Endothelial cell of umbilical vein (primary cell): ENCODE measurements at regions not wholly inside any gene's neighbourhood (a gene's known extent, or its start where the extent isn't known, plus 50 kb on each side); places are given as distances from the start of the nearest gene placed in this dataset.

ENCODE experiments used
- BruUV-seq: library from RNA; stranded (reverse); fragments of 400-500 nt; replicated peaks from 2 replicates; lab custom pipeline; 2021; lab: Mats Ljungman, UMichigan
- CTCF ChIA-PET: fragments of 300-600, 350-600 bp; sonication (Branson Sonifier 250); formaldehyde crosslinking; loops from one replicate; lab custom pipeline; 2021; ENCODE audit warnings: antibody characterized with exemption, inconsistent platforms; lab: Charles Lee
- POLR2A ChIA-PET: fragments of 300-600, 350-600 bp; sonication (Branson Sonifier 250); formaldehyde crosslinking; loops from one replicate; lab custom pipeline; 2021; ENCODE audit warnings: antibody characterized with exemption, inconsistent platforms; lab: Charles Lee
- DNase-seq: peaks from one replicate; pipeline ENCODE4 v3.0.0-alpha.2; 2011; ENCODE audit warnings: low read depth, low spot score
- FAIRE-seq: peaks from 2 replicates; lab custom pipeline; 2011; peaks lifted over from hg19 to GRCh38; lab: Jason Lieb, UNC
- H2AFZ ChIP-seq: 2 replicates; pipeline ENCODE4 v1.6.0; 2012; ENCODE audit warnings: low read depth, low read length, control low read depth, inconsistent platforms
- H3K27ac ChIP-seq: 2 replicates; pipeline ENCODE4 v1.5.1; 2011; ENCODE audit warnings: low read depth, mild to moderate bottlenecking, control low read depth, low read length, moderate library complexity; ENCODE audit not compliant: insufficient read depth
- H3K27me3 ChIP-seq, 2 experiments: 2 replicates each; pipeline versions ENCODE4 v1.6.0 to v1.6.1; 2011; ENCODE audit warnings: low read length in 2 of 2, mixed read lengths in 1 of 2; ENCODE audit not compliant: control insufficient read depth in 2 of 2, insufficient read depth in 2 of 2
- H3K36me3 ChIP-seq, 2 experiments: 2 replicates in 1 of 2; 3 replicates in 1 of 2; pipeline ENCODE4 v1.5.1; 2011; ENCODE audit warnings: low read length in 2 of 2, mild to moderate bottlenecking in 1 of 2, moderate library complexity in 1 of 2; ENCODE audit not compliant: control insufficient read depth in 2 of 2, insufficient read depth in 2 of 2; ENCODE audit errors: extremely low read depth in 1 of 2
- H3K4me1 ChIP-seq: 3 replicates; pipeline ENCODE4 v1.5.1; 2011; ENCODE audit warnings: mild to moderate bottlenecking, low read length; ENCODE audit not compliant: control insufficient read depth, insufficient read depth; ENCODE audit errors: extremely low read depth
- H3K4me2 ChIP-seq: 2 replicates; pipeline ENCODE4 v1.6.1; 2011; ENCODE audit warnings: low read length, control low read depth, mixed read lengths; ENCODE audit not compliant: insufficient read depth
- H3K4me3 ChIP-seq, 3 experiments: fragments of 200-600 bp in 1 of 3; sonication (generic), shearing (Covaris generic) in 1 of 3; replicated peaks in 1 of 3; 2 replicates each; pipeline ENCODE4 v1.5.1; 2011 to 2016; ENCODE audit warnings: control low read depth in 3 of 3, low read length in 3 of 3, mild to moderate bottlenecking in 2 of 3, inconsistent platforms in 1 of 3, low read depth in 1 of 3, moderate library complexity in 1 of 3; ENCODE audit not compliant: insufficient read depth in 1 of 3
- H3K79me2 ChIP-seq: 2 replicates; pipeline ENCODE4 v1.6.0; 2012; ENCODE audit warnings: low read length, inconsistent platforms; ENCODE audit not compliant: control insufficient read depth, insufficient read depth
- H3K9ac ChIP-seq: replicated peaks from 2 replicates; pipeline ENCODE3; 2011; ENCODE audit warnings: low read length, control low read depth; ENCODE audit not compliant: insufficient read depth; ENCODE audit errors: extremely low read depth
- H3K9me1 ChIP-seq: replicated peaks from 3 replicates; pipeline ENCODE4 v1.6.0; 2011; ENCODE audit warnings: mild to moderate bottlenecking, low read length; ENCODE audit not compliant: control insufficient read depth, insufficient read depth; ENCODE audit errors: extremely low read depth
- H3K9me3 ChIP-seq: replicated peaks from 2 replicates; pipeline ENCODE4 v1.5.1; 2012; ENCODE audit warnings: low read length, inconsistent platforms; ENCODE audit not compliant: control insufficient read depth, insufficient read depth
- H4K20me1 ChIP-seq: replicated peaks from 2 replicates; pipeline ENCODE3; 2011; ENCODE audit warnings: mild to moderate bottlenecking, low read length; ENCODE audit not compliant: control insufficient read depth, insufficient read depth; ENCODE audit errors: extremely low read depth
- CTCF ChIP-seq, 2 donors: IDR thresholded peaks; 1 replicate in 1 of 2; 2 replicates in 1 of 2; pipeline ENCODE4 v1.5.1; 2011; ENCODE audit warnings: low read length in 2 of 2, mild to moderate bottlenecking in 2 of 2, moderate library complexity in 2 of 2, control low read depth in 1 of 2, inconsistent platforms in 1 of 2, low read depth in 1 of 2; ENCODE audit not compliant: insufficient read depth in 1 of 2; ENCODE audit errors: extremely low read depth in 1 of 2
- EZH2 ChIP-seq: IDR thresholded peaks from 2 replicates; pipeline ENCODE4 v1.6.1; 2012; ENCODE audit warnings: borderline replicate concordance, low read depth, mild to moderate bottlenecking, moderate library complexity, low read length, inconsistent platforms; ENCODE audit not compliant: severe bottlenecking
- FOS ChIP-seq: IDR thresholded peaks from 2 replicates; pipeline ENCODE4 v1.6.1; 2011; ENCODE audit warnings: mild to moderate bottlenecking, low read length, moderate library complexity, borderline replicate concordance; ENCODE audit not compliant: insufficient read depth
- GATA2 ChIP-seq: IDR thresholded peaks from 2 replicates; pipeline ENCODE4 v1.7.0; 2011; ENCODE audit warnings: low read depth, mild to moderate bottlenecking, moderate library complexity, mixed read lengths, low read length; ENCODE audit not compliant: insufficient read length, insufficient read depth
- JUN ChIP-seq: IDR thresholded peaks from 2 replicates; pipeline ENCODE4 v1.6.1; 2011; ENCODE audit warnings: borderline replicate concordance, low read depth; ENCODE audit not compliant: insufficient read length, insufficient read depth
- MYC ChIP-seq: IDR thresholded peaks from one replicate; pipeline ENCODE4 v1.6.1; 2011; ENCODE audit warnings: mild to moderate bottlenecking, low read depth, low read length
- POLR2A ChIP-seq: IDR thresholded peaks from 2 replicates; pipeline ENCODE4 v1.6.1; 2012; ENCODE audit warnings: low read depth, mild to moderate bottlenecking, control low read depth, low read length
- POLR2AphosphoS5 ChIP-seq: IDR thresholded peaks from 2 replicates; pipeline ENCODE4 v1.6.1; 2012; ENCODE audit warnings: low read depth, mild to moderate bottlenecking, control low read depth, low read length, moderate library complexity; ENCODE audit not compliant: insufficient read depth
- dilution Hi-C: fragments of 300-500 bp; cut with MboI; formaldehyde crosslinking; loops from one replicate; pipeline ENCODE4 v1.15.0; 2019; ENCODE audit warnings: low sequenced_read_pairs; ENCODE audit not compliant: extremely low pct_ligation_motif_present
- intact Hi-C: fragments of 100-400 bp; cut with micrococcal nuclease; formaldehyde crosslinking; loops from one replicate; pipeline ENCODE4 v1.10.0; 2022
- TF ChIP-seq, protein P1 (sequence below): IDR thresholded peaks from 2 replicates; pipeline ENCODE4 v1.6.1; 2011; ENCODE audit not compliant: insufficient read depth, insufficient read length

DNA sequence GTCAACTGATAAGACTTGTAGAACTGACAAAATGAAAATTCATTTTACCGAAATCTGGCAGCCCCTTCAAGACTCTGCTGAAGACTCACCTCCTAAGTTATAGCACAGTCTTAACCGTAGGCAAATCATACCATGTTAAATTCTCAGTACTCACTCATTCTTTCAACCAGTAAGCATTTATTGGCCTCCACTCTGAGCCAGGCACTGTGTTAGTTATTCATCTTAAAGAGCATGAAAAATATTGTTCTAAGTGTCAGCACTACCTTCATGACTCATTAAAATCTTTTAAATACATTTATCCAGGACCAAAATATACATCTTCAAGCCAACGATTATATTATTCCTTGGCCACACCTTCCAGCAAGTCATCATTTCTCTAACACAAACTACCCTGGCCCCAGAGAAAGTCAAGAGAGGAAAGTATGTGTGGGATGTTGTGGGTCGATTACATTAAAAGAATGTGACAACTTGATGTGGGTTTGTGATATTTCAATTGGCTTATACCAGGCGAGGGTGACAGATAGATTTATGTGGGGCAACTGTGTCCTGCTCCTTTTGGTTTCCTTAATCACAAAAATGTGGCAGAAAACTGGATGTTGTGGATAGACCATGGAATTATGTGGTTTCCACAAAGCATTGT is 55.0 kb downstream of the TMEM30B start:
- H3K79me2 ChIP-seq: no peaks in the 10 kb centered on the region
- no TSS peak for BruUV-seq
- no peaks in the 10 kb centered on the region for H3K9me1 ChIP-seq
- no peaks in the 10 kb centered on the region for H4K20me1 ChIP-seq
- ChIA-PET POLR2A (no interaction called here), CTCF (no interaction called here)
- intact Hi-C loops (no loop called here), dilution Hi-C loops (no loop called here)
- H3K4me1 ChIP-seq: no peaks in the 10 kb centered on the region
- H3K27me3 ChIP-seq: peaks cover 5 to 9% of the 10 kb centered on the region in 2 experiments
- no peak overlapping the region for H2AFZ ChIP-seq
- no peak overlapping the region for H3K4me3 ChIP-seq
- no peak overlapping the region for H3K4me2 ChIP-seq
- TF ChIP-seq EZH2 (no peak), CTCF (IDR thresholded peaks at IDR 0.05; ENCODE audit: extremely low read depth in 1 of 2, insufficient read depth in 1 of 2, low read depth in 1 of 2, low read length in 2 of 2) (no peak), MYC (no peak), GATA2 (no peak), POLR2A (no peak), FOS (no peak), JUN (no peak), POLR2AphosphoS5 (no peak)
- TF ChIP-seq, protein P1, sequence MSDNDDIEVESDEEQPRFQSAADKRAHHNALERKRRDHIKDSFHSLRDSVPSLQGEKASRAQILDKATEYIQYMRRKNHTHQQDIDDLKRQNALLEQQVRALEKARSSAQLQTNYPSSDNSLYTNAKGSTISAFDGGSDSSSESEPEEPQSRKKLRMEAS: no peak
- H3K9ac ChIP-seq: no peak overlapping the region
- H3K36me3 ChIP-seq: no peaks in the 10 kb centered on the region
- no peak overlapping the region for H3K27ac ChIP-seq
- H3K9me3 ChIP-seq: no peaks in the 10 kb centered on the region
- DNase-seq (no peak), FAIRE-seq (no peak)
